Ovary (tissue), 7 donors: ENCODE measurements at regions not wholly inside any gene's neighbourhood (a gene's known extent, or its start where the extent isn't known, plus 50 kb on each side); places are given as distances from the start of the nearest gene placed in this dataset.
"Not testable (repeated sequence)": the region's sequence is repeated elsewhere in the genome, so short reads cannot be mapped to it uniquely, and the experiment has no call there.

Experiments used
- DNase-seq, 5 donors: peaks; one replicate each; pipeline ENCODE4 v3.0.0-alpha.2; 2019 to 2020
- H3K27ac ChIP-seq, 2 donors: fragments of 200-600 bp; one replicate each; pipeline versions ENCODE4 v1.5.1 to v1.8.0; 2019 to 2022
- H3K27me3 ChIP-seq: fragments of 200-600 bp; one replicate; pipeline ENCODE4 v1.8.0; 2022
- H3K36me3 ChIP-seq: fragments of 200-600 bp; sonication (generic); one replicate; pipeline ENCODE4 v1.5.1; 2019
- H3K4me1 ChIP-seq: one replicate; pipeline ENCODE4 v1.8.1; 2013; ENCODE audit warnings: mild to moderate bottlenecking, moderate library complexity; ENCODE audit not compliant: insufficient read depth
- H3K4me3 ChIP-seq: fragments of 200-600 bp; sonication (generic); one replicate; pipeline ENCODE4 v1.5.1; 2017
- H3K9me3 ChIP-seq, 2 donors: fragments of 200-600 bp in 1 of 2; sonication (generic) in 1 of 2; one replicate each; pipeline versions ENCODE4 v1.5.1 to v1.8.1; 2013 to 2019; ENCODE audit warnings: mild to moderate bottlenecking in 1 of 2, moderate library complexity in 1 of 2
- EP300 ChIP-seq: sonication (generic); formaldehyde crosslinking; IDR thresholded peaks from one replicate; pipeline ENCODE4 v1.6.1; 2017; ENCODE audit warnings: antibody characterized with exemption
- POLR2A ChIP-seq: fragments of 450-650 bp; IDR thresholded peaks from one replicate; pipeline ENCODE4 v1.6.1; 2017; ENCODE audit warnings: antibody characterized with exemption, mild to moderate bottlenecking, moderate library complexity
- WGBS, 3 donors: extraction: QIAGEN DNeasy Blood & Tissue Kit in 1 of 3; methylation state at CpG; one replicate each; pipeline versions ENCODE4 v1.1.5 to v1.1.7; 2013 to 2017; 5-methylcytosine and 5-hydroxymethylcytosine counted together
- intact Hi-C, 4 donors: fragments of 100-400 bp; cut with DNase I; formaldehyde crosslinking; loops; one replicate each; pipeline versions ENCODE4 v1.11.0 to v1.15.1; 2022 to 2023
- TF ChIP-seq, protein P1 (sequence below), 3 donors: fragments of 450-650 bp in 2 of 3; fragments of 200-600 bp in 1 of 3; IDR thresholded peaks; one replicate each; pipeline versions ENCODE4 v1.5.1 to v1.8.0; 2016 to 2022; ENCODE audit warnings: antibody characterized with exemption in 3 of 3, mild to moderate bottlenecking in 1 of 3
- donor health status: DM: no; HTN: no; CAD: no; lungs with moderate emphysema.
- donor health status: DM: no; HTN: no; CAD: no.
- donor health status: Bipolar disorder and iron deficiency.
- donor health status: DM: no; HTN: no; CAD: no.
- donor health status: DM: yes; HTN: yes; CAD: no.

DNA sequence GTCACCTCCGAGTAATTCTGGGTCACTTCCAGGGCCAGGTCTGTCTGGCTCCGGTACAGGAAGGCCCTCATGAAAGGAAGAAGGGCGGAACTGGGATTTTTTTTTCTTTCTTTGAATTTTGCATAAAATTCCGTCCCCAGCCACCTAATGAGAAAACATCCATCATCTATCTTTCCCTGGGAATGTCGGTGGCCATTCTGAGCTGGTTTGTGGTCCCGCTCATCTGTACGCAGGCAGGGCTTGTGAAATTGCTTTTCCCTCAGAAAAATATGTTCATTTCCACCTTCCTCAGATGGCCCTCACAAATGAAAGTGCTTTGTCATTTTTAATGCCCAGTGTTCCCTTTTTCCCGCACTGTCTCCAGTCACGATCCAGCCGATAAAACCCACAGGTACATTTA, 353.0 kb upstream of the ZFHX3 start:
- intact Hi-C loops, result no loop called here
- no peak overlapping the region for H3K27ac ChIP-seq
- TF ChIP-seq EP300, result no peak
- TF ChIP-seq, protein P1, sequence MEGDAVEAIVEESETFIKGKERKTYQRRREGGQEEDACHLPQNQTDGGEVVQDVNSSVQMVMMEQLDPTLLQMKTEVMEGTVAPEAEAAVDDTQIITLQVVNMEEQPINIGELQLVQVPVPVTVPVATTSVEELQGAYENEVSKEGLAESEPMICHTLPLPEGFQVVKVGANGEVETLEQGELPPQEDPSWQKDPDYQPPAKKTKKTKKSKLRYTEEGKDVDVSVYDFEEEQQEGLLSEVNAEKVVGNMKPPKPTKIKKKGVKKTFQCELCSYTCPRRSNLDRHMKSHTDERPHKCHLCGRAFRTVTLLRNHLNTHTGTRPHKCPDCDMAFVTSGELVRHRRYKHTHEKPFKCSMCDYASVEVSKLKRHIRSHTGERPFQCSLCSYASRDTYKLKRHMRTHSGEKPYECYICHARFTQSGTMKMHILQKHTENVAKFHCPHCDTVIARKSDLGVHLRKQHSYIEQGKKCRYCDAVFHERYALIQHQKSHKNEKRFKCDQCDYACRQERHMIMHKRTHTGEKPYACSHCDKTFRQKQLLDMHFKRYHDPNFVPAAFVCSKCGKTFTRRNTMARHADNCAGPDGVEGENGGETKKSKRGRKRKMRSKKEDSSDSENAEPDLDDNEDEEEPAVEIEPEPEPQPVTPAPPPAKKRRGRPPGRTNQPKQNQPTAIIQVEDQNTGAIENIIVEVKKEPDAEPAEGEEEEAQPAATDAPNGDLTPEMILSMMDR (IDR thresholded peaks at IDR 0.05), result no peak
- no peak for TF ChIP-seq POLR2A
- H3K27me3 ChIP-seq, result no peaks in the 10 kb centered on the region
- no peaks in the 10 kb centered on the region for H3K9me3 ChIP-seq
- H3K36me3 ChIP-seq, result no peaks in the 10 kb centered on the region
- no peak for DNase-seq
- WGBS, 3 donors, result 81 to 84% (median 83%) methylated on average over 10 of the region's 10 CpGs
- no peak overlapping the region for H3K4me3 ChIP-seq
- no peaks in the 10 kb centered on the region for H3K4me1 ChIP-seq

DNA sequence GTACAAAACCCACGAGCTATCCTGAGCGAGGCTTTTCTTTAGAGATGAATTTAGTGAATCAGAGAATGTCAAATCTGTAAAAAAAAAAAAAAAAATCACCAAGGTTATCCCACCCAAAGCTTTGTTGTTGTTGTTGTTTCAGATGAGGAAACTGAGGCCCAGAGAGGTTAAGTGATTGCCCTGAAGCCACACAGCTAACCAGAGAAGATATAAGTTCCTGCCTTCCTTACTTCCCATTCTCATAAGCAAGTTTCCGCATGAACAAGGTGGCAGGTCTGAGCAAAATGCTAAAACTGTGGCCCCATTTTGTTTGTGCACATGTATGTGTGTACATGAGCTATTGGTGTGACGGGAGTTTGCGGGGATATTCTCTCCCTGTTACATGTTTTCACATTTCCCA, 352.1 kb upstream of the ZFHX3 start:
- no peaks in the 10 kb centered on the region for H3K4me1 ChIP-seq
- no peaks in the 10 kb centered on the region for H3K27me3 ChIP-seq
- no peaks in the 10 kb centered on the region for H3K36me3 ChIP-seq
- intact Hi-C loops, result no loop called here
- H3K4me3 ChIP-seq, result no peak overlapping the region
- no peak overlapping the region for H3K27ac ChIP-seq
- no peak for TF ChIP-seq POLR2A
- no peak for TF ChIP-seq EP300
- TF ChIP-seq, protein P1 (IDR thresholded peaks at IDR 0.05), result no peak
- DNase-seq, result no peak
- no peaks in the 10 kb centered on the region for H3K9me3 ChIP-seq
- WGBS, 3 donors, result 88 to 91% (median 91%) methylated on average over 5 of the region's 5 CpGs

DNA sequence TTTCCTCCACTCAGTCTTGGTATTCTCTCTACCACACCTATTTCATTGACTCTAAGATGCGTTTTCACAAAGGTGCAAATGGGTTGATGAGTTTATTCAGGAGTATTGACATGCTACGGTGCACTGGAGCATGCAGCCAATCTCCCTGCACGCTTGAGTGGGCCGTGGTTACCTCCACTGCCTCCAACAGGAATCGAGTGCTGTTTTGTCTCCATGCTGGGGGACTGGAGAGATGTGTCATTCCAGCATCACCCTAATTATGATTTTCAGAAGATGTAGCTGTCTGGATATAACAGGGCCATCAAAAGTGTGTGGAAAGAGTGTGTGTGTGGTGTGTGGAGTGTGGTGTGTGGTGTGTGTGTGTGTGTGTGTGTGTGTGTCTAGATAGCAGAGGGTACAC, 351.6 kb upstream of the ZFHX3 start:
- no peaks in the 10 kb centered on the region for H3K9me3 ChIP-seq
- no peak for TF ChIP-seq POLR2A
- TF ChIP-seq, protein P1 (IDR thresholded peaks at IDR 0.05), result no peak
- no peak for TF ChIP-seq EP300
- no peaks in the 10 kb centered on the region for H3K4me1 ChIP-seq
- no peak overlapping the region for H3K4me3 ChIP-seq
- no peak for DNase-seq
- 70 to 91% (median 73%) methylated on average over 5 of the region's 5 CpGs for WGBS, 3 donors
- no peak overlapping the region for H3K27ac ChIP-seq
- H3K27me3 ChIP-seq, result no peaks in the 10 kb centered on the region
- intact Hi-C loops, result no loop called here
- H3K36me3 ChIP-seq, result no peaks in the 10 kb centered on the region

DNA sequence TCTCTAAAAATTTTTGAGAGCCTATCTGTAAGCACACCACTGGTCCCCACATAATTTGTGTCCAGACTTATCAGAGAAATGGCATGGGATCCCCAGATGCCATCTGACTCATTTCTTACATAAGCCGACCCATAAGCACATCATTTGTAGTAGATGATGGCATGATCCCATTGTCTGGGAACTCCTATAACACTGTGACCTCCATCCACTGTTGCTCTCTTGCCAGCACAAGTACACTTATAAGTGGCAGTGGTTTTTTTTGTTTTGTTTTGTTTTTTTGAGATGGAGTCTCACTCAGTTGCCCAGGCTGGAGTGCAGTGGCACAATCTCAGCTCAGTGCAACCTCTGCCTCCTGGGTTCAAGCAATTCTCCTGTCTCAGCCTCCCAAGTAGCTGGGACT, 350.7 kb upstream of the ZFHX3 start:
- 85 to 100% (median 90%) methylated on average over 1 of the region's 1 CpG for WGBS, 3 donors
- H3K4me1 ChIP-seq, H3K4me3 ChIP-seq, H3K27me3 ChIP-seq, DNase-seq, H3K36me3 ChIP-seq, H3K9me3 ChIP-seq, H3K27ac ChIP-seq, intact Hi-C loops: not testable (repeated sequence)

DNA sequence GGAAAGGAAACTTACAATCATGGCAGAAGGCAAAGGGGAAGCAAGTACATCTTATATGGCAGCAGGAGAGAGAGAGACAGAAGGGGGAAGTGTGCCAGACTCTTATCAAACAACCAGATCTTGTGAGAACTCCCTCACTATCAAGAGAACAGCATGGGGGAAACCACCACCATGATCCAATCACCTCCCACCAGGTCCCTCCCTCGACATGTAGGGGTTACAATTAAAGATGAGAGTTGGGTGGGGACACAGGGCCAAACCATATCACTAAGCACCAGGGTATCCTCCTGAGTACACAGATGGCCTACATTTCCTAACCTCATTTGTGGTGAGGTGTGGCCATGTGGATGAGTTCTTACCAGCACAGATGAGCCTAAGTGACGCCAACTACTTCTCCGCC, 348.6 kb upstream of the ZFHX3 start:
- no peak for TF ChIP-seq EP300
- no peak for TF ChIP-seq POLR2A
- TF ChIP-seq, protein P1 (IDR thresholded peaks at IDR 0.05), result no peak

More for the DNA sequence above, 348.6 kb upstream of the ZFHX3 start:
- Histone ChIP-seq H3K36me3 (no peaks in the 10 kb centered on the region), H3K9me3 (no peaks in the 10 kb centered on the region), H3K27me3 (no peaks in the 10 kb centered on the region), H3K27ac (no peak overlapping the region), H3K4me3 (no peak overlapping the region), H3K4me1 (no peaks in the 10 kb centered on the region)
- 75 to 82% (median 82%) methylated on average over 3 of the region's 3 CpGs for WGBS, 3 donors
- intact Hi-C loops, result no loop called here
- no peak for DNase-seq
